ENCODE measurements at regions not wholly inside any gene's neighbourhood (a gene's known extent, or its start where the extent isn't known, plus 50 kb on each side); places are given as distances from the start of the nearest gene placed in this dataset.

GRCh38 chr15:47296881-47297280, 420.4 kb upstream of the SEMA6D start:
- no peak for TF ChIP-seq EP300 (IDR thresholded peaks at IDR 0.05)
- TF ChIP-seq, protein P1, sequence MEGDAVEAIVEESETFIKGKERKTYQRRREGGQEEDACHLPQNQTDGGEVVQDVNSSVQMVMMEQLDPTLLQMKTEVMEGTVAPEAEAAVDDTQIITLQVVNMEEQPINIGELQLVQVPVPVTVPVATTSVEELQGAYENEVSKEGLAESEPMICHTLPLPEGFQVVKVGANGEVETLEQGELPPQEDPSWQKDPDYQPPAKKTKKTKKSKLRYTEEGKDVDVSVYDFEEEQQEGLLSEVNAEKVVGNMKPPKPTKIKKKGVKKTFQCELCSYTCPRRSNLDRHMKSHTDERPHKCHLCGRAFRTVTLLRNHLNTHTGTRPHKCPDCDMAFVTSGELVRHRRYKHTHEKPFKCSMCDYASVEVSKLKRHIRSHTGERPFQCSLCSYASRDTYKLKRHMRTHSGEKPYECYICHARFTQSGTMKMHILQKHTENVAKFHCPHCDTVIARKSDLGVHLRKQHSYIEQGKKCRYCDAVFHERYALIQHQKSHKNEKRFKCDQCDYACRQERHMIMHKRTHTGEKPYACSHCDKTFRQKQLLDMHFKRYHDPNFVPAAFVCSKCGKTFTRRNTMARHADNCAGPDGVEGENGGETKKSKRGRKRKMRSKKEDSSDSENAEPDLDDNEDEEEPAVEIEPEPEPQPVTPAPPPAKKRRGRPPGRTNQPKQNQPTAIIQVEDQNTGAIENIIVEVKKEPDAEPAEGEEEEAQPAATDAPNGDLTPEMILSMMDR (IDR thresholded peaks at IDR 0.05) = no peak
